Vagina (tissue), 2 donors: ENCODE measurements at regions not wholly inside any gene's neighbourhood (a gene's known extent, or its start where the extent isn't known, plus 50 kb on each side); places are given as distances from the start of the nearest gene placed in this dataset.

Experiments
- DNase-seq, 2 donors: peaks; one replicate each; pipeline ENCODE4 v3.0.0-alpha.2; 2017; ENCODE audit errors: extremely low spot score in 2 of 2
- H3K27ac ChIP-seq: fragments of 200-600 bp; sonication (generic); one replicate; pipeline ENCODE4 v1.5.1; 2019
- H3K27me3 ChIP-seq: fragments of 200-600 bp; sonication (generic); one replicate; pipeline ENCODE4 v1.5.1; 2019
- H3K36me3 ChIP-seq, 2 donors: fragments of 200-600 bp; sonication (generic); one replicate each; pipeline ENCODE4 v1.5.1; 2017 to 2019
- H3K4me1 ChIP-seq: fragments of 200-600 bp; sonication (generic); one replicate; pipeline ENCODE4 v1.5.1; 2019
- H3K4me3 ChIP-seq, 2 donors: fragments of 200-600 bp; sonication (generic); 1 replicate in 1 of 2; 2 replicates in 1 of 2; pipeline ENCODE4 v1.5.1; 2016 to 2019
- H3K9me3 ChIP-seq: fragments of 200-600 bp; sonication (generic); one replicate; pipeline ENCODE4 v1.5.1; 2019
- CTCF ChIP-seq, 3 experiments: fragments of 450-650 bp in 2 of 3; fragments of 200-600 bp in 1 of 3; sonication (generic) in 1 of 3; IDR thresholded peaks; one replicate each; pipeline ENCODE4 v1.5.1; 2017 to 2019; ENCODE audit warnings: antibody characterized with exemption in 3 of 3, mild to moderate bottlenecking in 2 of 3, moderate library complexity in 2 of 3
- POLR2A ChIP-seq, 2 donors: fragments of 450-650 bp; IDR thresholded peaks; one replicate each; pipeline ENCODE4 v1.6.1; 2017; ENCODE audit warnings: antibody characterized with exemption in 2 of 2, mild to moderate bottlenecking in 2 of 2, moderate library complexity in 2 of 2
- POLR2AphosphoS5 ChIP-seq, 2 donors: sonication (generic); formaldehyde crosslinking; IDR thresholded peaks; one replicate each; pipeline ENCODE4 v1.9.0; 2017; ENCODE audit warnings: antibody characterized with exemption in 2 of 2, mild to moderate bottlenecking in 2 of 2, low read depth in 1 of 2; ENCODE audit not compliant: insufficient read depth in 1 of 2
- intact Hi-C: fragments of 100-400 bp; cut with DNase I; formaldehyde crosslinking; loops from one replicate; pipeline ENCODE4 v1.15.1; 2023

DNA sequence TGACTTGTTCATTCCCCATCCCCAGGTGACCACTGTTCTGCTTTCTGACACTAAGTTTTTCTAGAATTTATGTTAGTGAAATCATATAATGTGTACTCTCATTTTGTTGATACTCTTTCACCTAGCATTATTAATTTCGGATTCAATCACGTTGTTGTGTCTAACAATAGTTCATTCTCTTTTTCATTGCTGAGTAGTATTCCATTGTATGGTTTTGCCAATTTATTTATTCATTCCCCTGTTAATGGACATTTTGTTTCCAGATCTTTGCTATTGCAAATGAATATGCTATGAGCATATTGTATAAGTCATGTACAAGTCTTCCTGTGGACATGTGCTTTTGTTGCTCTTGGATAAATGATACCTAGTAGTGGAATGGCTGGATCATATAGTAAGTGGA lies 146.4 kb downstream of the FAM204A start:
- no peaks in the 10 kb centered on the region for H3K27me3 ChIP-seq
- no peaks in the 10 kb centered on the region for H3K4me1 ChIP-seq
- no peak overlapping the region for H3K4me3 ChIP-seq
- H3K27ac ChIP-seq = no peak overlapping the region
- intact Hi-C loops = no loop called here
- no peak for DNase-seq
- TF ChIP-seq POLR2A (IDR thresholded peaks at IDR 0.05) (no peak), POLR2AphosphoS5 (IDR thresholded peaks at IDR 0.05; ENCODE audit: insufficient read depth in 1 of 2, low read depth in 1 of 2) (no peak), CTCF (IDR thresholded peaks at IDR 0.05) (no peak)
- H3K9me3 ChIP-seq = no peaks in the 10 kb centered on the region
- H3K36me3 ChIP-seq = no peaks in the 10 kb centered on the region

DNA sequence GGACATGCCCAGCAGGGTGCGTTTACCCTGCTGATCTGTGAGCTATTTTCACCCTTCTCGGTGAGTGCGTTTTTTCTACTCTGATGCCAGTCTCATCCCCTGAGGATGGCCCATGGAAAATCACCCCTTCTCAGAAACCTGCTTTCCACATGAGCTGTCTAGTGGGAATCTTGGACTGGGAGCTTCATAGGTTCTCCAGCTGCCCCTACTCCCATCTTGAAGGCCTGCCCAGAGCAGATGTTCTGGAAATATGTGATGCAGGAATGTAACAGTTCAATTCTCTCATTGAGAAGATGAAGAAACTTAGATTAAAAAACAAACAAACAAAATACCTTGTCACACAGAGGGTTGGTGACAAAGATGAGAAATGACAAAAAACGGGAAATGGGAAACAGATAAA lies 146.9 kb upstream of the RAB11FIP2 start:
- H3K4me1 ChIP-seq = no peaks in the 10 kb centered on the region
- no peak overlapping the region for H3K27ac ChIP-seq
- DNase-seq = no peak
- no peaks in the 10 kb centered on the region for H3K36me3 ChIP-seq
- no peaks in the 10 kb centered on the region for H3K27me3 ChIP-seq
- H3K9me3 ChIP-seq = no peaks in the 10 kb centered on the region
- no peak for TF ChIP-seq CTCF (IDR thresholded peaks at IDR 0.05)
- no peak for TF ChIP-seq POLR2A (IDR thresholded peaks at IDR 0.05)
- no peak for TF ChIP-seq POLR2AphosphoS5 (IDR thresholded peaks at IDR 0.05; ENCODE audit: insufficient read depth in 1 of 2, low read depth in 1 of 2)
- H3K4me3 ChIP-seq = no peak overlapping the region
- intact Hi-C loops = no loop called here

GRCh38 chr10:118181021-118181420 lies 134.3 kb upstream of the RAB11FIP2 start:
- no peak for DNase-seq
- Histone ChIP-seq H3K36me3 (no peaks in the 10 kb centered on the region), H3K4me1 (no peaks in the 10 kb centered on the region), H3K4me3 (no peak overlapping the region), H3K27me3 (no peaks in the 10 kb centered on the region), H3K27ac (no peak overlapping the region), H3K9me3 (no peaks in the 10 kb centered on the region)
- TF ChIP-seq POLR2A (IDR thresholded peaks at IDR 0.05) = no peak
- no peak for TF ChIP-seq CTCF (IDR thresholded peaks at IDR 0.05)
- TF ChIP-seq POLR2AphosphoS5 (IDR thresholded peaks at IDR 0.05; ENCODE audit: insufficient read depth in 1 of 2, low read depth in 1 of 2) = no peak
- intact Hi-C loops = no loop called here

- H3K27me3 ChIP-seq = no peaks in the 10 kb centered on the region
- no peaks in the 10 kb centered on the region for H3K36me3 ChIP-seq
- no peak overlapping the region for H3K4me3 ChIP-seq
- TF ChIP-seq CTCF (IDR thresholded peaks at IDR 0.05) = no peak
- TF ChIP-seq POLR2A (IDR thresholded peaks at IDR 0.05) = no peak
- TF ChIP-seq POLR2AphosphoS5 (IDR thresholded peaks at IDR 0.05; ENCODE audit: insufficient read depth in 1 of 2, low read depth in 1 of 2) = no peak
- no peak overlapping the region for H3K27ac ChIP-seq
- DNase-seq = no peak
- H3K9me3 ChIP-seq = no peaks in the 10 kb centered on the region
- intact Hi-C loops = no loop called here
- no peaks in the 10 kb centered on the region for H3K4me1 ChIP-seq
These were observed 128.4 kb upstream of the RAB11FIP2 start for GRCh38 chr10:118175148-118175547.

DNA sequence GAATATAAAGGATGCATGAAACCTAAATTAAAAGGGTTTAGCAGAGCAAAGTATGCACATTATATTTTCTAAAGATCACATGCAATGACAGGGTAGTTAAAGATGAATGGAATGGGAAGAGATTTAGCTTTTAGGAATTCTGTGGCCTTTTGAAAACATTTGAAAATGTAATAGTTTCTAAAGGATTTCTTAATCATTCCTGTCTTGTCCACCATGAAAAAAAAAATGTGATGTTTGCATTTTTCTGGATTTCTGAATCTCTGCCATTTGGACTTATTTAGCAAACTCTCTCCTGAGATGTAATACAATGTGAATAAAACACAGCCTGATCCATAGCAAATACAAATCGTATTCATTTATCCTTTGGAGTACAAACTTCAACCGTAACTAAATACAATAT lies 126.6 kb upstream of the RAB11FIP2 start:
- H3K27me3 ChIP-seq = no peaks in the 10 kb centered on the region
- H3K9me3 ChIP-seq = no peaks in the 10 kb centered on the region
- H3K36me3 ChIP-seq = no peaks in the 10 kb centered on the region
- H3K4me3 ChIP-seq = no peak overlapping the region
- TF ChIP-seq POLR2A (IDR thresholded peaks at IDR 0.05) (no peak), POLR2AphosphoS5 (IDR thresholded peaks at IDR 0.05; ENCODE audit: insufficient read depth in 1 of 2, low read depth in 1 of 2) (no peak), CTCF (IDR thresholded peaks at IDR 0.05) (no peak)
- H3K27ac ChIP-seq = no peak overlapping the region
- intact Hi-C loops = no loop called here
- DNase-seq = no peak
- H3K4me1 ChIP-seq = no peaks in the 10 kb centered on the region
